ENCODE measurements at regions not wholly inside any gene's neighbourhood (a gene's known extent, or its start where the extent isn't known, plus 50 kb on each side); places are given as distances from the start of the nearest gene placed in this dataset.

- TF ChIP-seq POLR2A (IDR thresholded peaks at IDR 0.05) (no peak), CTCF (IDR thresholded peaks at IDR 0.05) (no peak)
- 67 to 72% methylated on average over 3 of the region's 3 CpGs for WGBS, 2 donors
- intact Hi-C loops (cut with DNase I; ENCODE audit: low total_unique reads) = no loop called here
- DNase-seq (ENCODE audit: low spot score in 2 of 2) = no peak
- no peak overlapping the region for H3K4me3 ChIP-seq (ENCODE audit: low read depth, poor library complexity, severe bottlenecking)
These were observed 353.5 kb upstream of the GOT2 start for GRCh38 chr16:59087641-59088040.

GRCh38 chr16:59067205-59067604, 333.1 kb upstream of the GOT2 start:
- TF ChIP-seq POLR2A (IDR thresholded peaks at IDR 0.05) (no peak), CTCF (IDR thresholded peaks at IDR 0.05) (no peak)
- no peak for DNase-seq (ENCODE audit: low spot score in 2 of 2)
- no peak overlapping the region for H3K4me3 ChIP-seq (ENCODE audit: low read depth, poor library complexity, severe bottlenecking)
- intact Hi-C loops (cut with DNase I; ENCODE audit: low total_unique reads) = no loop called here
- 50 to 54% methylated on average over 1 of the region's 1 CpG for WGBS, 2 donors

DNA sequence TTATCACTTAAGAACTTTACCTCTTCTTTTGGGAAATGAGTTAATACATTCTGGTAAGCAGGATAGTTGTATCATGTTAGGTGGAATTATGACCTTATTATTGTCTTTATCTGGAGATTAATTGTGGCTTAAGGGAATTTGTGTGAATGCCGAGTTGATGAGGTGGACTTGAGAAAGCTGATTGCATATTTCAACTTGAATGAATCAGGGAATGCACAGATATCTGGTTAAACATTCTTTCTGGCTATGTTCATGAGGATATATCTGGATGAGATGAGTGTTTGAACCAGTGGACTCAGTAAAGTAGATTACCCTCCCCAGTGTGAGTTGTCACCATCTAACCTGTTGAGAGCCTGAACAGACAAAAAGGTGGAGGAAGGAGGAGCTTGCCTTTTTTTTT, 326.1 kb upstream of the GOT2 start:
- no peak for DNase-seq (ENCODE audit: low spot score in 2 of 2)
- intact Hi-C loops (cut with DNase I; ENCODE audit: low total_unique reads) = no loop called here
- H3K4me3 ChIP-seq (ENCODE audit: low read depth, poor library complexity, severe bottlenecking) = no peak overlapping the region
- 61 to 75% methylated on average over 1 of the region's 1 CpG for WGBS, 2 donors
- TF ChIP-seq CTCF (IDR thresholded peaks at IDR 0.05) = no peak
- TF ChIP-seq POLR2A (IDR thresholded peaks at IDR 0.05) = no peak

DNA sequence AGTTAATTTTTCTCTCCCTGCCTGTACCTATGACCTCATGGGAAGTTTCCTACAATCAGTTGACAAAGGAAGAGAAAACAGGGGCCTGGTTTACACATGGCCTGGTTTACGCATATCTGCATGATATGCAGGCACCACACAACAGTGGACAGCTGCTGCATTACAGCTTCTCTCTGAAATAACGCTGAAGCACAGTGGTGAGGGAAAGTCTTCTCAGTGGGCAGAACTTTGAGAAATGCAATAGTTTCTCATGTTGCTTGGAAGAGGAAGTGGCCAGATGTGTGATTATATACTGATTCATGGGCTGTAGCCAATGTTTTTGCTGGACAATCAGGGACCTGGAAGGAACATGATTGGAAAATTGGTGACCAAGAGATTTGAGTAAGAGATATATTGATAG, 324.1 kb upstream of the GOT2 start:
- H3K4me3 ChIP-seq (ENCODE audit: low read depth, poor library complexity, severe bottlenecking) = no peak overlapping the region
- TF ChIP-seq POLR2A (IDR thresholded peaks at IDR 0.05) (no peak), CTCF (IDR thresholded peaks at IDR 0.05) (no peak)
- intact Hi-C loops (cut with DNase I; ENCODE audit: low total_unique reads) = no loop called here
- no peak for DNase-seq (ENCODE audit: low spot score in 2 of 2)
- 84 to 86% methylated on average over 2 of the region's 2 CpGs for WGBS, 2 donors

- H3K4me3 ChIP-seq (ENCODE audit: low read depth, poor library complexity, severe bottlenecking) = no peak overlapping the region
- 49 to 55% methylated on average over 3 of the region's 3 CpGs for WGBS, 2 donors
- intact Hi-C loops (cut with DNase I; ENCODE audit: low total_unique reads) = no loop called here
- no peak for DNase-seq (ENCODE audit: low spot score in 2 of 2)
- TF ChIP-seq CTCF (IDR thresholded peaks at IDR 0.05) (no peak), POLR2A (IDR thresholded peaks at IDR 0.05) (no peak)
These were observed 319.8 kb upstream of the GOT2 start for GRCh38 chr16:59053911-59054310.

GRCh38 chr16:59052231-59052630, 318.1 kb upstream of the GOT2 start:
- intact Hi-C loops (cut with DNase I; ENCODE audit: low total_unique reads) = no loop called here
- TF ChIP-seq POLR2A (IDR thresholded peaks at IDR 0.05) (no peak), CTCF (IDR thresholded peaks at IDR 0.05) (no peak)
- WGBS, 2 donors = 88% methylated on average over 5 of the region's 5 CpGs

More at GRCh38 chr16:59052231-59052630, 318.1 kb upstream of the GOT2 start:
- no peak overlapping the region for H3K4me3 ChIP-seq (ENCODE audit: low read depth, poor library complexity, severe bottlenecking)
- DNase-seq (ENCODE audit: low spot score in 2 of 2) = no peak

Measured in lower leg skin (tissue), 4 donors.